HG02642 (cell line): ENCODE measurements at regions not wholly inside any gene's neighbourhood (a gene's known extent, or its start where the extent isn't known, plus 50 kb on each side); places are given as distances from the start of the nearest gene placed in this dataset.
"Not testable (repeated sequence)": the region's sequence is repeated elsewhere in the genome, so short reads cannot be mapped to it uniquely, and the experiment has no call there.

Experiments
- ATAC-seq: cut with Tn5 transposase; IDR thresholded peaks from one replicate; pipeline ENCODE4 v1.9.1; 2021; ENCODE audit warnings: mild to moderate bottlenecking; ENCODE audit not compliant: unreplicated experiment, poor library complexity

DNA sequence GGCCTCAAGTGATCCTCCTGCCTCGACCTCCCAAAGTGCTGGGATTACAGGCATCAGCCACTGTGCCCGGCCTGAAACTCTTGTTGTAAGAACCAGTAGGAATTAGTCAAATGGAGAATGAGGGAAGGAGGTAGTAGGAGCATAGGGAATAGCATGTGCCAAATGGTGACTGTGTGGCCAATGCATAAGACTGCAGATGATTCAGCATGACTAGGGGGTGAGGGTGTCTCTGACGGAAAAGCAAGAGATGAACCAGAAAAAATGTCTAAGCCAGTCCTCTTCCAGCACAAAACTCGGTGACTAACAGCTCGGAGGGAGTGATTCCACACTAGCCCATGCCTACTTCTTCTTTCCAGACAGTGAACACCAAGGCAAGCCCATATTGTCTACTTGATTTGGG, 58.2 kb upstream of the DUSP21 start:
- no peak for ATAC-seq

DNA sequence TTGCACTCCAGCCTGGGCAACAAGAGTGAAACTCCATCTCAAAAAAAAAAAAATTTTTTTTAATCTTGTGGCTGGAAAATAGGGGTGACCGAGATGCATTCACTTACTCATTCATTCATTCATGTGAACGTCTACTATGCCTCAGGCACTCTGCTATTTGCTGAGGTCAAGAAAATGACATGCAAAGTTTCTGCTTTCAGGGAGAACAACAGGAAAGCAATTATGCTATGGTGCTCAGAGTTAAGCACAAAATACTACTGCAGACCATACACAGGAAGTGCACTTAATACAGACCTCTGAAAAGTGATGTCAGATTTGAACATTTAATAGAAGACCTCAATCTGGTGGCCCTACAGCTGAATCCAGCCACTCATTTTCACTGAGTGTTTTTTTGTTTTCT, 59.6 kb upstream of the DUSP21 start:
- no peak for ATAC-seq

DNA sequence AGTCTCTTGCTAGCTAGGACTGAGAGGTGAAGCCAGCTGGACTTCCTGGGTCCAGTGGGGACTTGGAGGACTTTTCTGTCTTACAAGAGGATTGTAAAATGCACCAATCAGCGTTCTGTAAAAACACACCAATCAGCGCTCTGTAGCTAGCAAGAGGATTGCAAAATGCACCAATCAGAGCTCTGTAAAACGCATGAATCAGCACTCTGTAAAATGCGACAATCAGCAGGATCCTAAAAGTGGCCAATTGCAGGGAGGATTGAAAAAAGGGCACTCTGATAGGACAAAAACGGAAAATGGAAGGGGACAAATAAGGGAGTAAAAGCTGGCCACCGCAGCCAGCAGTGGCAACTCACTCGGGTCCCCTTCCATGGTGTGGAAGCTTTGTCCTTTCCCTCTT, 65.6 kb upstream of the DUSP21 start:
- ATAC-seq, result no peak

DNA sequence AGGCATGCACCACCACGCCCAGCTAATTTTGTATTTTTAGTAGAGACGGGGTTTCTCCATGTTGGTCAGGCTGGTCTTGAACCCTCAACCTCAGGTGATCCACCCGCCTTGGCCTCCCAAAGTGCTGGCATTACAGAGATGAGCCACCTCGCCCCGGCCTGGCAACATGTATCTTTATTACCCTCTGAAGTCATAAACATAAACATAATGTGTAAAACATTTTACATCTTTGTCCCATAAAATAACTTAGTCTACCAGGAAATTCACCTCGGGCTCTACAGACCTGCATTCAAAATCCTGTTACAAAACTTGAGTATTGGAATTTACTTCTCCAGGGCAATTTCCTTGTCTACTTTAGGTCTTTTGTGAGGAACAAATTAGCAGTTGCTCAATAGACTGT, 68.1 kb upstream of the DUSP21 start:
- no peak for ATAC-seq

DNA sequence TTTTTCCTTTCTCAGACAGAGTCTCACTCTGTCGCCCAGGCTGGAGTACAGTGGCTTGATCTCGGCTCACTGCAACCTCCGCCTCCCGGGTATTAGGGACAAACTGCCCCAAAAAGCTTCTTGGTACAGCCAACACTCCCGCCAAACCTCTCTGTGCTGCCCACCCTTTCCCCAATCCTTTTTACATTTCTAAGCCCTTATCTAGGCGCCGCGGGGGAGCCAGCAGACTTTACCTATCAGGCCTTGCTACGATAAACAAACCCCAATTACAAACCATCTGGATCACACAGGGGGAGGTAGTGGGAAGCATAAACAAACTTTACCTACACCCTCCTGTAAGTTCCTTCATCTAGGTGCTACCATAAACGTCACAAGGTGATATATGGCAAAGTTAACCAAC, 69.8 kb upstream of the DUSP21 start:
- ATAC-seq, result not testable (repeated sequence)

DNA sequence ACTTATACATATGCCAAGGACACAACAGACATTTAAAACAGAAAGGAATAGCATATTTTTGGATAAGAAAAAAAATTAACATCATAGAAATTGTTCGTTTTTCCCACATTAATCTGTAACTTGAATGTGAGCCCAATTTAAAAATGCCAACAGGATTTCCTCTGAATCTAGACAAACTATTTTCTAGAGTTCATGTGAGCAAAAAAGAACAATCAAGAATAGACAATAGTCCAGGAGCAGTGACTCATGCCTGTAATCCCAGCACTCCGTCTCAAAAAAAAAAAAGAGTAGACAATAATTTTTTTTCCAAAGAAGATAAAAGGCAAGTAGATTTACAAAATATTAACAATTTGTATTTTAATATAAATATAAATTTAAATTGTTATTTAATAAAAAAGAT, 73.7 kb upstream of the DUSP21 start:
- no peak for ATAC-seq

DNA sequence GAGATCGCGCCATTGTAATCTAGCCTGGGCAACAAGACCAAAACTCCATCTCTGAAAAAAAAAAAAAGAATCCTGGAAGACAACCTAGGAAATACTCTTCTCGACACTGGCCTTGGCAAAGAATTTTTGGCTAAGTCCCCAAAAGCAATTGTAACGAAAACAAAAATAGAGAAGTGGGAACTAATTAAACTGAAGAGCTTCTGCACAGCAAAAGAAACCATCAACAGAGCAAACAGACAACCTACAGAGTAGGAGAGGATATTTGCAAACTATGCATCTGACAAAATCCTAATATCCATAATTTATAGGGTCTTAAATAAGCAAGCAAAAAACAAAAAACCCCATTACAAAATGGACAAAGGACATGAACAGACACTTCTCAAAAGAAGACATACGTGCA, 76.5 kb upstream of the DUSP21 start:
- ATAC-seq, result no peak

DNA sequence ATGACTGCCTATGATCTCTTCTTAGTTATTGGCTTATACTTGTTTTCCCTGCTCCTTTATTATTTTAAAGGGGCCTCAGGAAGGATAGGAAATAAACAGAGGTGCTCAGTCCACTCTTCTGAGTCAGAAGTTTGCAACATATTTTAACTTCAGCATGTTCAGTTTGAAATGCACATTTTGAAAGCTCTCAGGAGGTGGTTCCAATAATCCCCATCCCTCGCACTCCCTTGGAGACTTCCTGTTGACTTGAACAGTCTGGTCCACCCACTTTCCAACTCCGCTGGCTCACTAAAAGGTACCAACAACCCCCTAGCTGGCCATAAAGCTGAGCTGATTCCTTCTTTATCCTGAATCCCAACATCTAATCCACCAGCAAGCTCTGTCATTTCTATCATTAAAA, 78.3 kb upstream of the DUSP21 start:
- ATAC-seq, result no peak

DNA sequence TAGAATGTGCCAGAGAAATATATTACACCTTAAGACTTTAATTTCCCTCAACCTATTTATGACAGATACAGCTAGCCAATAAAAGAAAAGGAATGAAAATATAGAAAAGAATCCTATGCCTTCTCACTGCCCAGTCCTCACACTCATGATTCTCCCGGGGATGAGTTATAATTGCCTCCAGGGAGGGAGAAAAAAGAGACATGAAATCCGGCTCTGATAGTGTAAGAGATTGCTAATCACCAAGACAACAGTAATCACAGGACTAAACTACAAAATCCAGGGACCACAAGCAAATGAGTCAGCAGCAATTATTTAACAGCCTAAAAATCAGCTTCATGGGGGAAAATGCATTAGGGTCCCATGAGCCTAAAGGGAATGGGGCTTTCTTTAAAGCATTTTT, 95.9 kb upstream of the DUSP21 start:
- ATAC-seq, result no peak

DNA sequence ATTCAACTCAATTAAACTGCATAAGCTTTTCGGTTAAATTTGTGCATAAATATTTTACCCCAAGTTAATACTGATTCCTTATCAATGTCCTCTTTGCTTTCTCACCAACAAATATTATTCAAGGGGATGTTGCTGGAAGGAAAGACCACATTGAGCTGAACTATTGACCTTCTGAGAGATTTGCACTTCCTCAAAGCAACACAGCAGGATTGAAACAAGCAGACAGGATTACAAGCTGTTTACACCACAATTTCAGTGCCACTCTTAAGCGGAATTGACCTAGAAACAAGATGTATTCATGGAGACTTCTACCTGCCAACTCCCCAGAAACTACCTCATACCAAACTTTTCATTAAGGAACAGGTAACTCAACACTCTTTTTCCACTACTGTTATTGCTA, 96.5 kb upstream of the DUSP21 start:
- ATAC-seq, result no peak

DNA sequence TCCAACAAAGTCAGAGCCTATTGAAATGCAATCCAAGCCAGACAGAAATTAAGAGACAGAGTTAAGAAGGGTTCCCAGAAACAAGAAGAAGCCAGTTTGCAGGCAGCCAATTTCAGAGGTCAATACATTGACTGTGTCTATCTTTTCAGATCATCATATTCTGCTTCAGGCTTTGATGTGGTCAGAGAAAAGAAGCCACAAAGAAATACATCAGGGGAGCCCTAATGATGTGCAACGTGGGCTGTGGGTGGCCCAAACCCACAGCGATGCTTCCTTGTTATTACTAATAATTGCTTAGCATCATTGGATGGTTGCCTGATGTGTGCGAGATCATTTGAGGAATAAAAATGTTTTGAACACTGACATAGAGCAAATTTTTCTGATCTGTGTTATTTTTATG, 99.0 kb upstream of the DUSP21 start:
- ATAC-seq, result no peak

DNA sequence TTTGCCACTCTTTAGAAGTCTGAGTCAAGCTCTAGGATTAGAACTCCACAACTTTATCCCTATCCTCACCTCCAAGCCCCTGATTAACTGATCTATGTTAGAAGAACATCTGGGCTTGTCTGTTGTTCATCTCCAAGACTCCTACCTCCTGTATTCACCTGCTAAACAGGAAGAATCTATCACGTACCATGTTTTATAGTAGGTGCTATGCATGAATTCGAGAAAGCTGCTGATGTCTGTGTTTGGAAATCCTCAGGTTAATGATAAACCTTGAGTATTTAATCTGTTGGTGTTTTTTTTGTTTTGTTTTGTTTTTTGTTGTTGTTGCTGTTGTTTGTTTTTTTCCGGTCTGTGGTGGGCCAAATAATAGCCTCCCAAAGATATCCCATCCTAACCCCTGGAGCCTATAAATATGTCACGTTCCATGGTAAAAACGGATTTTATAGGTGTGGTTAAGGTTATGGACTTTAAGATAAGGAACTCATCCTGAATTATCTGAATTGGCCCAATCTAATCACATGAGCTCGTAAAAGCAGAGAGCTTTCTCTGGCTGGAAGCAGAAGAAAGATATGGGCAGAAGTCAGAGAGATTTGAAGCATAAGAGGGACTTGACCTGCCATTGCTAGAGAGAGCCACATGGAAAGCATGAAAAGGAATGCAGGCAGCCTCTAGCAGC, 101.2 kb upstream of the DUSP21 start:
- no peak for ATAC-seq

DNA sequence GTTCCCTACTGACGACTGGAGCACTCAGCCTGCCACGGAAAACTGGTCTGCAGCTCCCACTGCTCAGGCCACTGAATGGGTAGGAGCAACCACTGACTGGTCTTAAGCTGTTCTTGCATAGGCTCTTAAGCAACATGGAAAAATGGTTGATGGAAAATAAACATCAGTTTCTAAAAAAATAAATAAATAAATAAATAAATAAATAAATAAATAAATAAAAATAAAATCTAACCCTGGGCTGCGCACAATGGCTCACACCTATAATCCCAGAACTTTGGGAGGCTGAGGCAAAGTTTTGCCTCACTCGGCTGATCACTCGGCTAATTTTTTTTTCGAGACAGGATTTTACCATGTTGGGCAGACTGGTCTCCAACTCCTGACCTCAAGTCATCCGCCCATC, 102.0 kb upstream of the DUSP21 start:
- not testable (repeated sequence) for ATAC-seq

DNA sequence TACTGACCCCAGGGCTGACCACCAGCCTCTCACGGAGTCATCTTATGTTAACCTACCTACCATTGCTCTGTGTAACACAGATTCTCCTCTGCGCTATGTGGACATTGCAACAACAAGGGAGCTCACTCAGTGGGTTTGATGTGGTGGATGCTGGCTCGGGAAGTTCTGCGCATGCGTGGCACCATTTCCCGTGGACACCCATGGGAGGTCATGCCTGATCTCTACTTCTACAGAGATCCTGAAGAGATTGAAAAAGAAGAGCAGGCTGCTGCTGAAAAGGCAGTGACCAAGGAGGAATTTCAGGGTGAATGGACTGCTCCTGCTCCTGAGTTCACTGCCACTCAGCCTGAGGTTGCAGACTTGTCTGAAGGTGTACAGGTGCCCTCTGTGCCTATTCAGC, 102.4 kb upstream of the DUSP21 start:
- not testable (repeated sequence) for ATAC-seq

DNA sequence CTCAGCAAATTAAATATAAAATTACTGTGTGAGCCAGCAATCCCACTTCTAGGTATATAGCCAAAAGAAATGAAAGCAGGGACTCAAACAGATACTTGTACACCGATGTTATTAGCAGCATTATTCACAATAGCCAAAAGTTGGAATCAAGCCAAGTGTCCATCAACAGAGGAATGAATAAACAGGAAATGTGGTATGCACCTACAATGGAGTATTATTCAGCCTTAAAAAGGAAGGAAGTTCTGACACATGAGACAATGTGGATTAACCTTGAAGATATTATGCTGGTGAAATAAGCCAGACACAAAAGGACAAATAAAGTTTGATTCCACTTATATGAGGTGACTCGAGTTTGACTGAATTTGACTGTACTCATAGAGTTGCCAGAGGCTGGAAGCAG, 108.3 kb upstream of the DUSP21 start:
- ATAC-seq, result no peak

DNA sequence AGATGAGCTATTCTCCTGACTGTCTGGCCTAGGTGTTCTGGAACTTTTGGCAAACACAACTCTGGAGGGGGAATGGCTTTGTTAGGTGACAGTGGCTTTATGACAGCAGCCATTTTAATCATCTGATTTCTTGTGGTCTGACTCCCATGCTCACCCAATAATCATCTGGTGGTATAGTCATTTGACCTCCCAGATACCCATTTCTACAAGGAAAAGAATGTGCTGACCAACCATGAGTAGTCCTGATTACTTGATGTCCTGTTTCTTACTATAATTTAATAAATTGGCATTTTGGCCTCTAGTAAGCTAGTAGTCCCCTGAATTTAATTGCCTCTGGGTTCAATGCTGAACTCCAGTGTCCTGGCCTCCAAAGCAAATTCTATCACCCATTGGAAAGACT, 109.9 kb upstream of the DUSP21 start:
- ATAC-seq, result no peak

DNA sequence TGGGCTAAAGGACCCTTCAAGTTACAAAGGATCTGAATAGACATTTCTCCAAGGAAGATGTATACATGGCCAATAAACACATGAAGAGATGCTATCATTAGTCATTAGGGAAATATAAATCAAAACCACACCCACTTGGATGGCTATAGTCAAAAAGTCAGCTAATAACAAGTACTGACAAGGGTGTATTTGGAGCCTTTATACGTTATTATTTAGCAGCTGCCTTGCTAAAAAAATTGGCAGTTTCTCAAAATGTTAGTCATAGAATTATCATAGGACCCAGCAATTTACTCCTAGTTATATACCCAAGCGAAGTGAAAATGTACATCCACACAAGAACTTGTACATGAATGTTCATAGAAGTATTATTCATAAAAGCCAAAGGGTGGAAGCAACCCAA, 112.7 kb upstream of the DUSP21 start:
- ATAC-seq, result no peak

DNA sequence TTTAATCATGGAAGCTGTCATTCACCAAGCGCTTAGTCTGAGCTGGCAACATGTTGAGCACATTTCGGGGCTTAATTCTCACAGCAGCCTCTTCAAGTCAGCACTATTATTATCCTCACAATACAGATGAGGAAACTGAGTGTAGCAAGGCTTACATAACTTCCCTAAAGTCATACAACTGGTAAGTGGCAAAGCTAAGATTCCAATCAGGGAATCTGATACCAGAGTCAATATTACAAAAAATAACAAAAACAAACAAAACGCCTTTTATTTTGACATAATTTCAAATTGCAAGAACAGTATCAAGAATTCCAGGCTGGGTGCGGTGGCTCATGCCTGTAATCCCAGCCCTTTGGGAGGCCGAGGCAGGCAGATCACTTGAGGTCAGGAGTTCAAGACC, 120.4 kb upstream of the DUSP21 start:
- ATAC-seq, result no peak

DNA sequence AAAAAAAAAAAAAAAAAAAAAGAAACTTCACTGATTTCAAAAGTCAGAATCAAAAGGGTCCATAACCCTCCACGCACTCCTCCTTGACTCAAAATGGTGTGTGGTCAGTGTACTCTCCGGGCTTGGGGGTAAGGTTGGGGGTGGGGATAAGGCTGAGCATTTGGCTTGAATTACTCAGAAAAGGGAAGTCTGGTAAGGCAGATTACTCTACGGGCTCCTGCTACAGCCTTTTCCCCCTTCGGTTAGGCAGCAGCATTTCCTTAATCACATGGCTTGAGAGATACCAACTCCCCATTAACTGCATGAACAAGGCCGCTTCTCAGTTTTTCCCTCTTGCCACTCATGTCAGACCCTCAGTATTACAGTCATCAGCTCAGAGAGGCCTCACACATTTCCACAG, 135.4 kb upstream of the DUSP21 start:
- no peak for ATAC-seq

DNA sequence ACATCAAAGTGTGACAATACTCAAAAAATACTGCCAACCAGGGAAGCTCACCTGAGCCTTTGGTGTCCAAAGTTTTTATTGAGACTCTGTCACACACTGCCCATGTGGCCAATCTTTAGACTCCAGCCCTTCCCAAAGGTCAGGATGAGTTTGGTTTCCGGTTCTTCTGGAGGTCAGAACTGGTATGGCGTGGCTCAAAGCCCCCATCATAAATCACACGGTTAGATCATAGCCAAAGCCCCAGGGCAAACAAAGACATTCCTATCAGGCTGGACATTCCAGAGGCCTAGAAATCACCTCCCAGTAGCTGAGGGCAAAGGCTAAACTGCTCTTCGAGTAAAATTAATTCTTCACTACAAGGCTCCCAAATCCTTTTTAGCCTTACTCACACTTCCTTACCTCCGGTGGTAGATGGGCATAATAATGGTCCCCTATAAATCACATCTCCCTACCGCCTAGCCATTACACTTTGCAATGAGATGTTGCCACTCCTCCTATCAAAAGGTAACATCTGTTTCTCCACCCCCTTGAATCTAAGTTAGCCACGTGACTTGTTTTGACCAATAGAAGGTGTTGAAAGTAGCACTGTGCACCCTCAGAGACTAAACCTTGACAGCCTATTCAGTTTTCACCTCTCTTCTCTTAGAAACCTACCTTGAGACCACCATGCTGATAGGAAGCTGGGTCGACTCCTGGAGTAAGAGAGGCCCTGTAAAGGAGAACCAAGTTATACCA, 137.8 kb upstream of the DUSP21 start:
- ATAC-seq, result no peak

DNA sequence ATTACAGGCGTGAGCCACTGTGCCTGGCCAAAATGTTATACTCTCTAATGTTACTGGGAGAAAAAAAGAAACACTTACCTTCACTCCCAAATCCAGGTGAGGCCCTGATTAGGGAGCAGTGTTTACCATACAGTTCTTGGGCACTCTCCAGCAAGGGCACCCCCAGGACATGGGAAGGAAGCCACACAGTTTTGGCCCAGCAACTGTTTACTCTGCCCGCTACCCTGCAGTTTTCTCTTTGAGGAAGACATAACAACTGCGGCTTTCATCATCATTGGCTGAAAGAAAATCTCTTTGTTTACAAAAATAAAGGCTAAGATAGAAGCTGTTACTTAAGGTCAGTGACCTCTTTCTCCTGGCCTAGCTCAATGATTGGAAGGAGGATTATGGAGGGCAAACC, 145.5 kb upstream of the DUSP21 start:
- ATAC-seq, result no peak

DNA sequence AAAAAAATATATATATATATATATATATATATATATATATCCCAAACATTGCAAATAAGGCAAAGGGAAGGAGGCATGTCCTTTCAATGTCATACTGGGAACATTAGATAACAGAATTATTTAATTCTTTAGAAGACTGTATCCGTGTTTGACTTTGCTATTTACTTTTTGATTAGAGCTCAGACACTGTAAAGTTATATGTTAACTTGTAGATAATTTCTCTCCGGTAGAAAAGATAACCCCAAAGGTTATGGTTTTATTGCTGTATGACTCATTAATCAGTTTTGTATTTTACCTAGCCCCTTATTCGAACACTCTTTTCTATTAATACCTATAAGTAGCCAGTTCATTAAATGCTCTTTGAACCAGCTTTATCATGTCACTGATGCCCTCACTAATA, 150.6 kb upstream of the DUSP21 start:
- no peak for ATAC-seq
